Stimulated activated CD4-positive, alpha-beta T cell treated with anti-CD3 and anti-CD28 coated beads, Interleukin-2, amount 100 ng/mL, for 24 hours (primary cell): ENCODE measurements at regions not wholly inside any gene's neighbourhood (a gene's known extent, or its start where the extent isn't known, plus 50 kb on each side); places are given as distances from the start of the nearest gene placed in this dataset.

Experiments
- DNase-seq, 2 donors: peaks; one replicate each; pipeline ENCODE4 v3.0.0-alpha.2; 2020

GRCh38 chr12:115412831-115413230 lies 728.9 kb upstream of the TBX3 start:
- DNase-seq, result no peak

- no peak for DNase-seq
Measured at GRCh38 chr12:115411121-115411520, 727.1 kb upstream of the TBX3 start.

GRCh38 chr12:115408642-115409041 lies 724.7 kb upstream of the TBX3 start:
- no peak for DNase-seq

GRCh38 chr12:115407723-115408122 lies 723.7 kb upstream of the TBX3 start:
- DNase-seq, result no peak

GRCh38 chr12:115407036-115407435 lies 723.1 kb upstream of the TBX3 start:
- DNase-seq, result no peak

GRCh38 chr12:115405471-115405860 lies 721.5 kb upstream of the TBX3 start:
- no peak for DNase-seq

GRCh38 chr12:115404761-115405470 lies 720.9 kb upstream of the TBX3 start:
- no peak for DNase-seq

GRCh38 chr12:115403689-115404088 lies 719.7 kb upstream of the TBX3 start:
- no peak for DNase-seq

GRCh38 chr12:115403253-115403652 lies 719.3 kb upstream of the TBX3 start:
- no peak for DNase-seq

GRCh38 chr12:115402443-115403180 lies 718.6 kb upstream of the TBX3 start:
- no peak for DNase-seq

- no peak for DNase-seq
Measured at GRCh38 chr12:115401761-115402160, 717.8 kb upstream of the TBX3 start.

- DNase-seq, result no peak
Measured at GRCh38 chr12:115400011-115400410, 716.0 kb upstream of the TBX3 start.

GRCh38 chr12:115398311-115398781 lies 714.4 kb upstream of the TBX3 start:
- DNase-seq, result no peak

GRCh38 chr12:115396567-115396966 lies 712.6 kb upstream of the TBX3 start:
- DNase-seq, result no peak

- no peak for DNase-seq
Measured at GRCh38 chr12:115394496-115395220, 710.7 kb upstream of the TBX3 start.

GRCh38 chr12:115388139-115388538 lies 704.2 kb upstream of the TBX3 start:
- no peak for DNase-seq

GRCh38 chr12:115387467-115387901 lies 703.5 kb upstream of the TBX3 start:
- DNase-seq, result no peak

- DNase-seq, result no peak
Measured at GRCh38 chr12:115386946-115387345, 703.0 kb upstream of the TBX3 start.

- no peak for DNase-seq
Measured at GRCh38 chr12:115385141-115385540, 701.2 kb upstream of the TBX3 start.

- DNase-seq, result no peak
Measured at GRCh38 chr12:115384391-115384790, 700.4 kb upstream of the TBX3 start.

- no peak for DNase-seq
Measured at GRCh38 chr12:115383668-115384067, 699.7 kb upstream of the TBX3 start.

GRCh38 chr12:115382681-115383080 lies 698.7 kb upstream of the TBX3 start:
- no peak for DNase-seq

GRCh38 chr12:115380546-115381120 lies 696.7 kb upstream of the TBX3 start:
- no peak for DNase-seq
